Ovary (tissue), 7 donors: ENCODE measurements at regions not wholly inside any gene's neighbourhood (a gene's known extent, or its start where the extent isn't known, plus 50 kb on each side); places are given as distances from the start of the nearest gene placed in this dataset.

Experiments used
- DNase-seq, 5 donors: peaks; one replicate each; pipeline ENCODE4 v3.0.0-alpha.2; 2019 to 2020
- H3K27ac ChIP-seq, 2 donors: fragments of 200-600 bp; one replicate each; pipeline versions ENCODE4 v1.5.1 to v1.8.0; 2019 to 2022
- H3K27me3 ChIP-seq: fragments of 200-600 bp; one replicate; pipeline ENCODE4 v1.8.0; 2022
- H3K36me3 ChIP-seq: fragments of 200-600 bp; sonication (generic); one replicate; pipeline ENCODE4 v1.5.1; 2019
- H3K4me1 ChIP-seq: one replicate; pipeline ENCODE4 v1.8.1; 2013; ENCODE audit warnings: mild to moderate bottlenecking, moderate library complexity; ENCODE audit not compliant: insufficient read depth
- H3K4me3 ChIP-seq: fragments of 200-600 bp; sonication (generic); one replicate; pipeline ENCODE4 v1.5.1; 2017
- H3K9me3 ChIP-seq, 2 donors: fragments of 200-600 bp in 1 of 2; sonication (generic) in 1 of 2; one replicate each; pipeline versions ENCODE4 v1.5.1 to v1.8.1; 2013 to 2019; ENCODE audit warnings: mild to moderate bottlenecking in 1 of 2, moderate library complexity in 1 of 2
- CTCF ChIP-seq, 3 donors: fragments of 450-650 bp in 2 of 3; fragments of 200-600 bp in 1 of 3; IDR thresholded peaks; one replicate each; pipeline versions ENCODE4 v1.5.1 to v1.8.0; 2016 to 2022; ENCODE audit warnings: antibody characterized with exemption in 3 of 3, mild to moderate bottlenecking in 1 of 3
- EP300 ChIP-seq: sonication (generic); formaldehyde crosslinking; IDR thresholded peaks from one replicate; pipeline ENCODE4 v1.6.1; 2017; ENCODE audit warnings: antibody characterized with exemption
- POLR2A ChIP-seq: fragments of 450-650 bp; IDR thresholded peaks from one replicate; pipeline ENCODE4 v1.6.1; 2017; ENCODE audit warnings: antibody characterized with exemption, mild to moderate bottlenecking, moderate library complexity
- WGBS, 3 donors: extraction: QIAGEN DNeasy Blood & Tissue Kit in 1 of 3; methylation state at CpG; one replicate each; pipeline versions ENCODE4 v1.1.5 to v1.1.7; 2013 to 2017; 5-methylcytosine and 5-hydroxymethylcytosine counted together
- intact Hi-C, 4 donors: fragments of 100-400 bp; cut with DNase I; formaldehyde crosslinking; loops; one replicate each; pipeline versions ENCODE4 v1.11.0 to v1.15.1; 2022 to 2023
- donor health status: DM: no; HTN: no; CAD: no; lungs with moderate emphysema.
- donor health status: DM: no; HTN: no; CAD: no.
- donor health status: Bipolar disorder and iron deficiency.
- donor health status: DM: no; HTN: no; CAD: no.
- donor health status: DM: yes; HTN: yes; CAD: no.

GRCh38 chr6:123702943-123703342, 66.2 kb upstream of the TRDN start:
- H3K4me1 ChIP-seq = no peaks in the 10 kb centered on the region
- no peak overlapping the region for H3K27ac ChIP-seq
- no peaks in the 10 kb centered on the region for H3K36me3 ChIP-seq
- intact Hi-C loops = no loop called here
- H3K4me3 ChIP-seq = no peak overlapping the region
- H3K9me3 ChIP-seq = no peaks in the 10 kb centered on the region
- 90 to 95% (median 93%) methylated on average over 3 of the region's 3 CpGs for WGBS, 3 donors
- DNase-seq = no peak
- H3K27me3 ChIP-seq = no peaks in the 10 kb centered on the region
- TF ChIP-seq CTCF (IDR thresholded peaks at IDR 0.05) (no peak), EP300 (no peak), POLR2A (no peak)

GRCh38 chr6:123687864-123688263, 51.1 kb upstream of the TRDN start:
- TF ChIP-seq CTCF (IDR thresholded peaks at IDR 0.05) = no peak
- TF ChIP-seq EP300 = no peak
- TF ChIP-seq POLR2A = no peak
- DNase-seq = no peak
- Histone ChIP-seq H3K4me1 (no peaks in the 10 kb centered on the region), H3K4me3 (no peak overlapping the region), H3K27ac (no peak overlapping the region), H3K27me3 (no peaks in the 10 kb centered on the region), H3K36me3 (no peaks in the 10 kb centered on the region), H3K9me3 (no peaks in the 10 kb centered on the region)
- intact Hi-C loops = no loop called here
- WGBS, 3 donors = 71 to 85% (median 76%) methylated on average over 1 of the region's 1 CpG
